GM19397 (cell line): ENCODE measurements at regions not wholly inside any gene's neighbourhood (a gene's known extent, or its start where the extent isn't known, plus 50 kb on each side); places are given as distances from the start of the nearest gene placed in this dataset.
"Not testable (repeated sequence)": the region's sequence is repeated elsewhere in the genome, so short reads cannot be mapped to it uniquely, and the experiment has no call there.

Experiments
- ATAC-seq: cut with Tn5 transposase; IDR thresholded peaks from one replicate; pipeline ENCODE4 v1.9.1; 2021; ENCODE audit warnings: mild to moderate bottlenecking, moderate library complexity; ENCODE audit not compliant: unreplicated experiment

DNA sequence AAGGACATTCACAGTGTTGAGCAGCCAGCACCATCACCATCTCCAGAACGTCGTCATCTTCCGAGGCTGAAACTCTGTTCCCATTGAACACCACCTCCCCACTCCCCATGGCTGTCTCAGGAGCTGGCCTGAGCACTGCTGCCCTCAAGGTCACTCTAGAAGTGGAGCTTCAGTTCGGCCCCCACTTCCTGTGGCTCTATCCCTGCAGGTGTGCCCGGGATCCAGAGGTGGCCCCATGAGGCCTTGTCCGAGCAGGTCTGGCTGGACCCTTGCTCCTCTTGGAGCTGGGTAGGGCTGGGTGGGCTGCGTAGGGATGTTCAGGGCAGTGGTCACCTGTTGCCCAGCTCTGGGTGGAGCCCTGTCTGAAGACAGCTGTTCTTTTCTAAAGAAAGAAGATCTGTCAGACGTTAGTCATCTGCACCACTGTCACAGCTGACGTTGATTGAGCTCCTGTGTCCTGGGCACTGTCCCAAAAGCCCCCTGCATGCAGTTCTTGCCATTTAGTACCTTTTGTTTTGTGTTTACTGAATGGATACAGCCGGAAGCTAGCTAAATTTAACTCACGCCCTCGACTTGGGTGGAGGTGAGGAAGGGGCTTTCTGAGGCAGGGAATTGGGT, 75.5 kb upstream of the CLDN5 start:
- ATAC-seq = no peak

DNA sequence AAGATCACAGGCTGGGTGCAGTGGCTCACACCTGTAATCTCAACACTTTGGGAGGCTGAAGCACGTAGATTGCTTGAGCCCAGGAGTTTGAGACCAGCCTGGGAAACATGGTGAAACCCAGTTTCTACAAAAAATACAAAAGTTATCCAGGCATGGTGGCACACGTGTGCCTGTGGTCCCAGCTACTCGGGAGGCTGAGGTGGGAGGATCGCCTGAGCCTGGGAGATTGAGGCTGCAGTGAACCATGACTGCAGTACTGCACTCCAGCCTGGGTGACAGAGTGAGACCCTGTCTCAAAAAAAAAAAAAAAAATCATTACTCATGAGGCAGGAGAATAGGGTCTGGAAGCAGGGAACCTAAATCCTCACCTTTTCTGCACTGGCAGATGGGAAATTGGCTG, 79.1 kb upstream of the CLDN5 start:
- not testable (repeated sequence) for ATAC-seq

DNA sequence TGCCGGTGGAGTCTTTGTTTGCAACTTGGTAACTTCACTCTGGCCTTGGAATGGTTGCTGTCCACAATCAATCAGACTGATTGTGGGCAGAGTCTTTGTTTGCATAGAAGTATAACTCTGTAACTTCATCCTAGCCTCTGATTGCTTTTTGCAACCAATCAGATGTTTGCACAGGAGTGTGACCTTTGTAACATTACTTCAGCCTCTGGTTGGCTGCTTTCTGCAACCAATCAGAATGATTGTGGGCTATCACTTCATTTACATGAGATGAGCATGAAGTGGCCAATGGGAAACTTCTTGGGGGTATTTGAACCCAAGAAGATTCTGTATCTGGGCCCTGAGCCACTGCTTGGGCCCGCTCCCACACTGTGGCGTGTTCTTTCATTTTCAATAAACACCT, 79.6 kb upstream of the CLDN5 start:
- ATAC-seq = no peak

DNA sequence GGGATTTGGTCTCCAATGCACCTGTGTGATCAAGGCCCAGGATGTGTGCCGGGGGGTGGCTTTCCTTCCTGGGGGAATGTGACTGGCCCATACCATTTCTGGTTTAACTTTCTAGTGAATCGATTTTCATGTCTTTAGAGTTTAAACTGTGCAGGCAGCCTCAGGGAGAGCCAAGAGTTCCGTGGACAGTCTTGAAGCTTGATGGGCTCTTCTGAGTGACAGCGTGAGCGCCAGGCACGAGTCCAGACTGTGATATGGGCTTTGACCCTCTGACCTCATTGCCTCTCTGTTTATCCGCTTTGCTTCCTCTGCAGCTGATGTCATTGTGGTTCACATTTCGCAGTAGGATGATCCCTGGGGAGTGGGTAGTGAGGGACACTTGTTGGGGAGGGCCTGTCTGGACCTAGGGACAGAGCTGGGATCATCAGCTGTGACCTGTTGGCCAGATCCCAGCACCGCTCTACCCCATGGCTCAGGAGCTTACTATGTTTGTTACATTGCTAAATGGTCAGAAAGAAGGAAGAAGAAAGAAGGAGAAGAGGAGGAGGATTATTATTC, 80.6 kb upstream of the CLDN5 start:
- no peak for ATAC-seq

DNA sequence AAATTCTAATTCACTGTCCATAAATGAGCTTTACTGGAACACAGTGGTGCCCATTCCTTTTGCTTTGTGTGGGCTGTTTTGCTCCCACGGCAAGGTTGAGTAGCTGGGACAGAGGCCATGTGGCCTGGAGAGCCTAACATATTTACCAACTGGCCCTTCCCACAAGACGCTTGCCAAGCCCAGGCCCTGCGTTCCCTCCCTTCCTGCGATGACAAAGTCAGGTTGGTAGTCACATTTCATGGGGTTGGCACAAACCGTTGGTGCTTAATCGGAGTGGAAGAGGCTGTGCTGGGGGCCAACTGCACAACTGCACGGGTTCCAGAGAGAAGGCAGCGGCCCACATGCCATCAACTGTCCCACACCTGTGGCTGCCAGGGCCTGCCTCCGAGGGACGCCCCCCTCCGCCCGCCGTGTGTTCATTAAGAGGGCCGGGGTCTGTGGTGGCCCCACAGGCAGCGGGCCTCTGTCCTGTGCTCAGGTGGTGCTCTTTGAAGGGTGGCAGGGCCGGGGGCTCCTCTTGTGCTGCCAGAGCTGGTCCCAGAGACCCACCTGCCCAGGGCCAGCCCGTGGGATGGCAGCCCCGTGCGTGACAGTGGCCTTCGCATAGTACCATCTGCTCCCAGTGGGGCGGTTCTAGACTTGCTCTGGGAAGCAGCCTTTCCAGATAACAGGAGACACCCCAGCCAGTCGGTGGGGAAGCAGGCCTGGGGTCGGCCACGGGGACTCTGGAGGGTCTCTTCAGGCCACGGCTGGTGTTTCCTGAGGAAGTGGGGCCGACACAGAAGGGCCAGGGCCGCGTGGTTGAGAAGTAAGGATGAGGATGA, 81.5 kb upstream of the CLDN5 start:
- no peak for ATAC-seq

DNA sequence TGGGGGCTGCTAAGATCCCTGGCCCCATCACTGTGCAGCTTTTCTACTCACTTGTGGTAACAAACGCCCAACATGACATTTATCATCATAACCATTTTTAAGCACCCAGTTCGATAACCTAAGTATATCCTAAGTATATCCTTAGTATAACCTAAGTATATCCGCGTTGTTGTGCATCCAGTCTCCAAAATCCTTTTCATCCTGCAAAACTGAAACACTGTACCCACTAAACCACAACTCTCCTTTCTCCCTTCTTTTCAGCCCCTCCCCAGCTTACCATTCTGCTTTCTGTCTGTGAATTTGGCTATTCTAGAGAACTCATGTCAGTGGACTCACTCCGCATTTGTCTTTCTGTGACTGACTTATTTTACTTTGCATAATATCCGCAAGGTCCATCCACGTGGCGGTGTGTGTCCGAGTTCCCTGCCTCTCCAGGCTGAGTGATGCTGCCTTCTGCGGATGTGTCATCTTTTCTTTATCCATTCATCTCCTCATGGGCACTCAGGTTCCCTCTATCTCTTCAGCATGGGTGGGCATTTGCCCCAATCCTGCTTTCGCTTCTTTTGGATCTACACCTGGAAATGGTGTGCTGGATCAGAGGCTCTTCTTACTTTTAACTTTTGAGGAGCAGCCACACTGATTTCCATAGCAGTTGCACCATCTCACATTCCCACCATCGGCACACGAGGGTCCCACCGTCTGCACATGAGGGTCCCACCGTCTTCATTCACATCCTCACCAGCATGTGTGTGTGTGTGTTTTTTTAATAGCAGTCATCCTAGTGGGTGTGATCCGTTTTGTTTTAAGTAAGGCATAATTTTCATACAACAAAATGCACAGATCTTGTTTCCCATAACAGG, 82.4 kb upstream of the CLDN5 start:
- no peak for ATAC-seq

DNA sequence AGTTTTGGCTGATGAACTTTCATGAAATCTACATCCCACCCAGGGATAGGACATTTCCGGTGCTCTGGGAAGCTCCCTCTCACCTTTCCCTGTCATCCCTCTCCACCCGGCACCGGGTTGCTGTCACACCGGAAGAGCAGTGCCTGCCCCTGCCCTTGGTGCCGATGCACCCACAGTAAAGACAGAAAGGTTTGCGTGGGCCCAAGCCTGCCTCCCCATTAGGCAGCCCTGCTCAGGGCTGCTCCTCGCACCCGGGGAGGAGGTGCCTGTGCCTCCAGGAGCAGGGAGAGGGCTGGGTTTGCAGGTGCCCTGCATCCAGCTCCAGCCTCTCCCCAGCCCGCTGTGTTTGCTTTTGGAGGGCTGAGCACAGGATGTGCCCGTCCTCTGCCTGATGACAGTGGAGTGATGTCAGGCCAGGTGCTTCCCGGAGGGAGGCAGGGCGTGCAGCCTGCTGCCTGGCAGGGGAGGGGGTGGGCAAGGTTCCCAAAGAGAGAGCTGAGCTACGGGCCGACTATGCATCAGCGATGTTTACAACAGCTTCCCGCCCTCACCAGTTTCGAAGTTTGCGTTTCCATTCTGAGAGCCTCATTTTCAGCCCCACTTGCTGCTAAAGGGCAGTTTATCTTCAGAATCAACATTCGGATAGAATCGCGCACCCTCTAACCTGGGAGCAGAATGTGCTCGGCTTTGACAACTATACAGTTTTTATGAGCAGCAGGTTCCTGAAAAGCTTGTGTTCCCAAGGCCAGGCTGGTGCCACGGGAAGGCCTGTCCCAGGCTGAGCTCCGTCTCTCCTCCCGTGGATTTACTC, 83.2 kb upstream of the CLDN5 start:
- no peak for ATAC-seq

DNA sequence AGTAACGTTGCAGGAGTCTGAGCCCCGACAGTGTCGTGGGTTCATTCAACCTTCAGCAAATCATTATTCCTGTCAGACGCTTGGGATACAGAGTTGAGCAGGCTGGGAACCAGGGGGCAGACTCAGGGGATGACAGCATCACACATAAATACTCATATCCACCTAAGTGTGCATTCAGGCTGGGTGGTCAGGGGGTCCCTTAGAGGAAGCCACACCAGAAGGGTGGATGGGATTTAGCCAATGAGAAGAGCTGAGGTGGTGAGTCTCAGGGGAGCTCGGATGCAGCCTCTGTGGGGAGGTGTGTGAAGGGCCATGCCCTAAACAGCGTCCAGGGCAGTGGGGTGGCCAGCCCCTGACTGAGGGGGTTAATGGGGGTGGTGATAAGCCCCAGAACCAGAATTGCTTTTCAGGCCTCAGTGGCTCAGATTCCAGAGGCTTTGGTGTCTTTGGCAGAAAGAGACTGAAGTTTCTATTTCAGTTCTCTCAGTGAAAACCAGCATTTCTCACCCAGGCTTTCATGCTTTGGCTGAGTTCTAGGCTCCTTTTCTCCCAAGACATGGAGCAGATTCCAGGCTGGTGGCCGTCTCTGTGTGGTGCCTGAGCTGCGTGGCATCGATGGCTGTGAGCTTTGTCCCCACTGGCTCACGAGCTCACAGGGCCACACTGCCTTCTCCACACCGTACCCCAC, 83.9 kb upstream of the CLDN5 start:
- no peak for ATAC-seq

DNA sequence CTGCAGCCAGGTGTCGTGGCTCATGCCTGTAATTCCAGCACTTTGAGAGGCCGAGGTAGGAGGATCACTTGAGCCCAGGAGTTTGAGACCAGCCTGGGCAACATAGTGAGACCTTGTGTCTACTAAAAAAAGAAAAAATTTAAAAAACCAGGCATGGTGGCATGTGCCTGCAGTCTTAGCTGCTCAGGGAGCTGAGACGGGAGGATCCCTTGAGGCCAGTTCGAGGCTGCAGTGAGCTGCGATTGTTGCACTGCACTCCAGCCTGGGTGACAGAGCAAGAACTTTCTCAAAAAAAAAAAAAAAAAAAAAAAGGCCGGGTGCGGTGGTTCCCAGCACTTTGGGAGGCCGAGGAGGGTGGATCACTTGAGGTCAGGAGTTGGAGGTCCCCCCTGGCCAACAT, 85.5 kb upstream of the CLDN5 start:
- not testable (repeated sequence) for ATAC-seq

DNA sequence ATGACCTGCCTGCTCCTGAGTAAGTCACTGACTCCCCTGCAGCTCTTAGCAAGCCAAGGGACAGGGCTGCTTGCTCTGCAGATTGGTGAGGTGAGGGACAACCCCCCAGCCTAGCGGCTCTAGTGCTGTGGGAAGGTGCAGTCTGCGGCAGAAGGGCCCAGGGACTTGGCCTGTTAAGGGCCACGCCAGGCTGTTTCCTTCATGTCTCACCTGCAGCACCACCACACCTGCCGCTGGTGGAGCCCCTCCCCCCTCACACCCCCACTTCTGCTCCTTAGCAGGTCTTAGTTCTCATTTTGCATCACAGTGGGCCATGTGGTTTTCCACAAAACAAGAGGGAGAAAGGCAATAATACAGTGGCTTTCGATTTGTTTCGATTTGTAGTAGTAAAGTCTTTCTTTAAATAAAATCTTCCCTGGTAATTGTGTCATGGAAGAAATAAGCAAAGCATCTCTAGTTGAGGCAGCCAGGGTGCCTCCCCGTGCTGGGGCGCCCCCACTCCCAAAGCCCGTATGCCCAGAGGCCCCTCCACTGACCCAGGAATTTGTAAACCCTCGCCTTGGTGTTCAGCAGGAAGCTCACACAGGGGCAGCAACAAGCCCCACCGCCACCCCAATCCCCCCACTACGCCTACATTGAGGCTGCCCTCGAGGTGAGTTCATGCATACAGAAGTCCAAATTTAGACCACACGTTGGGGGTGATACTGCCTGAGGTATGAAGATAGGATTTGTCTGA, 86.5 kb upstream of the CLDN5 start:
- ATAC-seq = no peak

DNA sequence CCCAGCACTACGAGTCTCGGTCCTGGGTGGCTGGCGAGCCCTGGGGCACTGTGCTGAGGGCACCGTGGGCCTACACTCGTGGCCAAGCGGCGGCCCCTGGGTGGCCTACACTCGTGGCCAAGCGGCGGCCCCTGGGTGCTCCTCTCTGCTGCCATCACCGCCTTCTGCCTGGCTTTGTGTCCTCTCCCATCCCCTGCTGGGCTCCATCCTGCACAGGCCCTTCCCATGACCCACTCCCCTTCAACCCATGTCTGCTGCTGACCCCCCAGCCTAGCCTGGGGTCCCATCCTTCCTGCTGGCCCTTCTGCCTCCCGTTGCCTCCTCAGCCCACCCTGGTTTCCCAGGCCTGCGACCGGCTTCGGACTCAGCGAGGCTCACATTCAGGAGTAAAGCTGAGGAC, 87.4 kb upstream of the CLDN5 start:
- ATAC-seq = no peak

DNA sequence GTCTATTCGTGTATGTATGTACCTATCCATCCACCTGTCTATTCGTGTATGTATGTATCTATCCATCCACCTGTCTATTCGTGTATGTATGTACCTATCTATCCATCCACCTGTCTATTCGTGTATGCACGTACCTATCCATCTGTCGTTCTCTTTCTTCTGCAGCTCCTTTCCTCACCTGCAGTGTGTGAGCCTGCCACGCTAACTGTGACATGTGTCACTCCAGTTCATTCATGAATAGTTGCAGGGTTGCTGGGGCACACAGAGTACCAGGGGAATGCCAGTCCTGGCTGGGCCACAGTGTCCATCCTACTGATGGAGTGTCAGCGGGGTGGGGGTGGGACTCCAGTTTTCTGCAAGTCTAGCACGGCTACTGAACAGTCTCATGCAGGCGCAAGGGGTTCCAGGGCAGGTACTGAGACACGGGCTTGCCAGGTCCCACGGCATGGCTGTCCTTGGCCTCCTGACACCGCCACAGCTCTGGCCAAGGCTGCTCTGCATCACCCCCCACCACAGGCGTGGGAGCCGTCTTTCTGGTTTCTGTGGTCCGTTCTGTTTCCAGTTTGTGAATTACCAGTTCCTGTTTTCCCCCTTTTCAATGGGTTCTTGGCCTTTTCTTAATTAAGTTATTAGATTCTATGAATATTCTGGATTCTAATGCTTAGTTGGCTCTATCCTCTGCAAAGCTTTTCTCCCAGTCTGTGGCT, 88.8 kb upstream of the CLDN5 start:
- no peak for ATAC-seq

DNA sequence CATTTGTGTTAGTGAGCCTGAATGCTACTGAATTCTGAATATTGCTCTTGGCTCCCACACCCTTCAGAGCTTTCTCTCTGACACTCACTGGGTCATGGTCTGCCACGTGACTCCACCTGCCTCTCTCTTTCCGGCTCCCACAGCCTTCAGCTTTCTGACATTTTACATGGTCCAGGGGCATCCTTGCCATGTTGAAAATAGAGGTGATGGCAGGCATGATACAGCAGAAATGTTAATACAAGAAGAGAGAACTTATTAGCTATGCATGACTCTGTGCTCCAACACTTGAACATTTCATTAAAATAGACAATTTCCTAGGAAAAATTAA, 90.3 kb upstream of the CLDN5 start:
- ATAC-seq = no peak

DNA sequence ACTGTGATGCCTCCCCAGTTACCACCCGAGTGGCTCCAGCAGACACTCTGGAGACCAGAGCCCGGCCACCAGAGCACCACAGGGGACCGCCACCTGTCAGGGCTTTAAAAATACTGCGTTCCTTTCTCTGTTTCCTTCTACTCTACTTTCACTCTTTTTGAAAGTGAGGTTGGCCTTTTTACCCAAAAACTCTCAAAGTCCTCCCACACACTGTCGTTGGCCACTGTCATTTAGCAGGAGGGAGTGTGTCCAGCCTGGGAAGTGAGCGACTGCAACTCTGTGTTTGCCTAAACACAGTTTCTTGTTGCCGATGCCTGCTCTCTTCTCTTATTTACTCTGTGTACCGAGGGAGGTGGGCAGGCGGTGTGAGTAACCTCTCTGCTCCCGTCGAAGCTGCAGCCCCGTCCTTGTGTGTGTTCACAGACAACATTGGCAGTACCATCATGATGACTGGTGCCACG, 90.8 kb upstream of the CLDN5 start:
- no peak for ATAC-seq

DNA sequence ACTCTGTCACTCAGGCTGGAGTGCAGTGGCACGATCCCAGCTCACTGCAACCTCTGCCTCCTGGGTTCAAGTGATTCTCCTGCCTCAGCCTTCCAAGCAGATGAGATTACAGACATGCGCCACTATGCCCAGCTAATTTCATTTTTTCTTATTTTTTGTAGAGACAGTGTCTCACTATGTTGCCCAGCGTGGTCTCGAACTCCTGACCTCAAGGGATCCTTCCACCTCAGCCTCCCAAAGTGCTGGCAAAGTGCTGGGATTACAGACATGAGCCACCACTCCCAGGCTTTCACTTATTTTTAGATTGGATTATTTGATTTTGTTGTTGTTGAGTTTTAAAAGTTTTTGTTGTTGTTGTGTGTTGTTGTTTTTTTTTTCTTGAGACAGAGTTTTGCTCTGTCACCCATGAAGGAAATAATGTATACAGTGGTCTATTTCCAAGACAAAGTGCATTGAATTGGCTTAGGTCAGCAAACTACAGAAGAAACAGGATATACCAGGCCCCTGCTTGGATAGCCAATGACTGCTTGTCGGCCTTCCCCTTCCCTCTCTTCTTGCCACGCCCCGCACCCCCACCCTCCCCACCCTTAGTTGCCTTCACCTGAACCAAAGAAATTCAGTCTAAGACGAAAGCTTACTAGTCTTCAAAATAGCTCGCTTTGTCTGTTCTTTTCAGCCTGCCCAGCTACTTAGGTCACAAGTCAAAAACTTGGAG, 91.8 kb upstream of the CLDN5 start:
- ATAC-seq = no peak

DNA sequence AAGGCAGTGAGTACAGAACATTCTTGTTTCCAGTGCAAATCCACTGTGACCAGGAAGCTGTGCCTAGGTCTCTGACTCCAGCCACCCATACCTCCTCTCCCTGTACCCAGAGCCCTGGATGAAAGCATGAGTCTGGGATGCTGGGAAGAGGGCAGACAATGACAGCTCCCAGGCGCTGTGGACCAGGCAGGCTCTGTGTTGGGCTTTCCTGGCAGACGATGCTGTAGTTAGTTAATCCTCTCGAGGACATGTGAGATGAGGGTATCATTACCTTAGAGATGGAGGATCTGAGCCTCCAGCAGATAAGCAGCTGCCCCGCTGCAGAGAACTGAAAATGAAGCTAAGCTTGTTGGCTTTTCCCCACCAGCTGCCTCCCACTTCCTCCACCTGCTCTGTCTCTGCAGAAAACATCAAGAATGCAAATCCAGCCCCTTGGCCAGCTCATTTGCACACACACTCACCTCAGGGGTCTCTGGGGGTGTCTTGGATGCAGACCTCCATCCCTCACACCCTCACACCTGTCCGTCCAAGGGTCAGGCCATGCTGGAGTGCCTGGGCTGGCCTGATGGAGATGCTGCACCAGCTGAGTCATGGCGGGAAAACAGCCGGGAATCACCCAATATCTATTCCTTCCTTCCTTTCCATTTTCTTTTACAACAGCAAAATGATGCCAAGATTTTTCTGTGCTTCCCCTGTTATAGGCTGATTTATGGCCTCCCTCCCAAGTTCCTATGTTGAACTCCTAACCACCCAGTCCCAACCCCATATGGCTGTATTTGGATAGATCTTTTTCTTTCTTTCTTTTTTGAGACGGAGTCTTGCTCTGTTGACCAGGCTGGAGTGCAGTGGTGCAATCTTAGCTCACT, 94.9 kb upstream of the SEPTIN5 start:
- ATAC-seq = peak; percentile 61

DNA sequence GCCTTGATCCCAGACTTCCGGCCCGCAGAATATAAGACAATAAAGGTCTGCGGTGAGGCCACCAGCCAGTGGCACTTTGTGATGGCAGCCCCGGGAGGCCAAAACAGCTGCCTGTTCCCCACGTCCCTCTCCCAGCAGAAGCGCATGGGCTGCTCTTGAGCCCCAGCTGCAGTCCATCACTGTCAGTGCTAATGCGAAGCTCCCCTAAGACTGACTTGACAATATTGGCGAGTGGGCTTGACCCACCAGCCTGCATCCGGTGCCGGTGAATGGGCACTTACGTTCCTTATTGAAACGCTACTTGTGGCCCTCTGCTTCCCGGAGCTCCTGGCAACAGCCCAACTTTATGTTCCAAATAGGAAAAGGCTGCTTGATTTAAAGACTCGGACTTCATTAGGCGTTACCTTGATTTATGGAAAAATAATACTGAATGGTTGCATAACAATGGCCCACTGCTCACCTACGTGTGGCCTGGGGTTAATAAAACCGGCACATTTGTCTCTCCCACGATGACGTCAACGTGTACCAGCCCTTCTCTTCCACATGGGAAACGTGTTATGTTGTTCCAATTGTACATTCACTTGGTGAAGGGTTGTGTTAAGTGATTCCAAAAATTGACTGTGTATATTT, 93.4 kb upstream of the SEPTIN5 start:
- ATAC-seq = no peak
